IMR-90 (cell line): ENCODE measurements at regions not wholly inside any gene's neighbourhood (a gene's known extent, or its start where the extent isn't known, plus 50 kb on each side); places are given as distances from the start of the nearest gene placed in this dataset.

Experiments used
- BHLHE40 ChIP-seq: fragments of 150-350 bp; IDR thresholded peaks from 2 replicates; pipeline ENCODE4 v1.6.1; 2016; ENCODE audit warnings: mild to moderate bottlenecking, low read depth, low read length
- CTCF ChIP-seq: conservative IDR thresholded peaks from 2 replicates; pipeline ENCODE4 v1.5.1; 2012; ENCODE audit warnings: mild to moderate bottlenecking, low read depth, low read length, improper control_type of control experiment
- NFE2L2 ChIP-seq: fragments of 150-350 bp; IDR thresholded peaks from 2 replicates; pipeline ENCODE4 v1.6.1; 2016; ENCODE audit warnings: low read depth, mild to moderate bottlenecking, low read length
- POLR2A ChIP-seq: IDR thresholded peaks from 2 replicates; pipeline ENCODE4 v1.6.1; 2012; ENCODE audit warnings: mild to moderate bottlenecking, low read depth, low read length
- SMC3 ChIP-seq: fragments of 150-350 bp; IDR thresholded peaks from 2 replicates; pipeline ENCODE4 v1.6.1; 2016; ENCODE audit warnings: low read depth, mild to moderate bottlenecking, antibody characterized with exemption, low read length, moderate library complexity

GRCh38 chr13:54975676-54976075, 1947.1 kb downstream of the OLFM4 start:
- TF ChIP-seq SMC3 (no peak), BHLHE40 (no peak), NFE2L2 (no peak), CTCF (no peak), POLR2A (no peak)
